SKM-1 treated with dmso at 0.1 percent for 144 hours (cell line): ENCODE measurements at regions not wholly inside any gene's neighbourhood (a gene's known extent, or its start where the extent isn't known, plus 50 kb on each side); places are given as distances from the start of the nearest gene placed in this dataset.

Source experiments
- DNase-seq: peaks from one replicate; lab custom pipeline; 2025; ENCODE audit not compliant: unreplicated experiment; lab: John Stamatoyannopoulos, UW

- no peak for DNase-seq
Observed at GRCh38 chr2:59935005-59935404, 618.4 kb downstream of the BCL11A start.

DNA sequence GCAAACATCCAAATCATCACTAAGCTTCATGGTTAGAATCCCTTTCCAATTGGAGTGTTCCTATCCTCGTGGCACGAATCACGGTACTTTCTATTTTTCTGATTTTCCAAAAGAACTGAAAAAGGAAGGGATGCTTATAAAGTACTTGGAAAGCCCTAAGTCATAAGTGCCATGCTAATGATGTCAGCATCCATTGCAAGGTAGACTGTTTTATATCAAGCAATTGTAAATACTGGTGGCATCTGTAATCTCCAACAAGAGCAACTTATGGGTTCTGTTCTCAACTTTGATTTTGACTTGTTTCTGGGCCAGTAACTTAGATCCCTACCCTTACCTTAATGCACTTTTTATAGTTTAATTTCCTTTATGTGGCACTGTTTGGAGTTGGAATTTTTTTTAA lies 619.5 kb downstream of the BCL11A start:
- DNase-seq = no peak

- DNase-seq = no peak
Observed at GRCh38 chr2:59932341-59932740, 621.1 kb downstream of the BCL11A start.

GRCh38 chr2:59930430-59930829 lies 623.0 kb downstream of the BCL11A start:
- no peak for DNase-seq

GRCh38 chr2:59926731-59927130 lies 626.7 kb downstream of the BCL11A start:
- no peak for DNase-seq

GRCh38 chr2:59925321-59925720 lies 628.1 kb downstream of the BCL11A start:
- no peak for DNase-seq

DNA sequence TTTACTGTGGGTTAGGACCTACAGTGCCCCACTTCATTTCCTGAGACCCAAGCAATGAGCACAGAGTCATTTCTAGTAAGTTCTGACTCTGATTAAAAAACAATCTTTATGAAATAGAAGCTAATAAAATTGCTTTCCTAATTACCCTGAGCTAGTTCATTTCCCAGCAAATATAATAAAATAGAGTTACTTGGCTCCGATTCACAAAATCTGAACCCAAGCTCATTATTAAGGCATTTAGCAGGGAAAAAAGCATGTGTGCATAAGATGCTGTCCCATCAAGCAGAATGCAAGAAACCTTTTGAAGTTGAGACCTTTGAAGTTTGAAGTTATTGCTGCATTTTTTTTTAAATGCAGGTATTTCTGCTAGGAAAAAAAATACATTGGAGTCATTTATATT lies 629.1 kb downstream of the BCL11A start:
- DNase-seq = no peak

GRCh38 chr2:59922450-59922849 lies 631.0 kb downstream of the BCL11A start:
- no peak for DNase-seq

GRCh38 chr2:59921743-59922142 lies 631.7 kb downstream of the BCL11A start:
- no peak for DNase-seq

DNA sequence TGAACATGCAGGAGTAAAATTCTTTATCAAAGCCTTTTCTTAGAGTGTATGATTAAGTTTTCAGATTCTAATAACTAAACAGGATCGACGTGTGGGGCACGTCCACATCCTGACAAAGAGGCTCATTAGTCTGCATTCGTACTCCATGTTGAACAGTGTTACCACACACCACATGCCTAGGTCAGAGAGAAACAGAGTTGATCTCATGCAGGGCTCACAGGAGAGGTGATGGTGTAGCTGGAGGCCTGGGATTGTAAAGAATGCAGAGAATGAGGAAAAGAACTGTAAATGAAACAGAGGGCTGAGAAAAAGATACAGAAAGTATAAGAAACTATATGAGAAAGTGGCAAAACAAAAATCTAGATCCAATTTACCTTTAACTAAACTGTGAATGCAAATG lies 632.5 kb downstream of the BCL11A start:
- no peak for DNase-seq

- DNase-seq = no peak
Observed at GRCh38 chr2:59920307-59920706, 633.1 kb downstream of the BCL11A start.

DNA sequence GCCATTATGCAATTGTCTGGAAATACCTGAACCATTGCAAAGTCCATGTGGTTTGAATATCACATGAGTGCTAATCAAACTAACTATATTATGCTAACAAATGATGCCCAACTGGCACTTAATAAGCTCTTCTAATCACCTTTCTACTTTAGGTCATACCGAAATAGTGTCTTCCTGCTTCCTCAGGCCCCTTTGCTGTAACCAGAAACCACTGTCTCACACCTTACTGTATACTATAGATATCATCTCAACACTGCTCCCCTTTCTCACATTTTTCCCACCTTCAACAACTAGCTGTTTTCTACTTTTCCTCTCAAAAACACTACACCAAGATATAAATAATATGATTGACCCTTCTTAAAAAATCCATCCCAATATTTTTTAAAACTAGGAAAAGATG lies 633.9 kb downstream of the BCL11A start:
- DNase-seq = no peak

GRCh38 chr2:59912042-59912441 lies 641.4 kb downstream of the BCL11A start:
- DNase-seq = no peak

DNA sequence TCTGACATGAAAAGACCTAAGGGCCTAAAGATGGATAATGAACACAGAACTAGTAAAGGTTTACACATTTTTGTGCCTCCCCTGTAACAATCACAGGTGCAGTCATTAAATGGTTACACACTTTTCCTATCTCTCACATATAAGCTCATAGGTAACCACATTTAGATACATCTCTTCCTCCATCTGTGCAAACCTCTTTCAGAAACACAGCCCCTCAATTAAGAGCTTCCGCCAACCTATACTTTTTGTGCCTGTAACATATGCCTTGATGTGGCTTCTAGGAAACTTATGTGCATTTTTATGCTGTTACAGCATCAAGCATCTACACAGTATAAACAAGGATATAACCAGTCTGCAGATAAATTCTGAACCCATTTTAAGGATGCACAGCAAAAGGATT lies 643.3 kb downstream of the BCL11A start:
- no peak for DNase-seq

DNA sequence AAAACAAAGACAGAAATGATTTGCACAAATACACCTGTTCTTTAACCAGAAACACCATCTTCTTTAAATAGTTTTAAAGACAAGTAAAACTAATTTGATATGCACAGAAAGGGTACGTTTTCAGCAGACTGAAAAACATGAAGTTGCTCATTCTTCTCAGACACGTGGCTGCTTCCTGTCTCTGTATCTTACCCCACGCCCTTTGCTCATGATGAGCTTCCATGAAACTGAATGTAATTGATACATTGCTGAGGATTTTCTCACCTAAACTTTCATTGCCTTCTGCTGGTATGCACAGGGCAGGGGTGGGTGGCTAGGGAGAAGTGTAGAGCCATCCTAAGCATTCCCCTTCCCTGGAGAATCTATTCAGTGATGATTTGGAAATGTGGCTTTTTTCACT lies 644.3 kb downstream of the BCL11A start:
- DNase-seq = no peak

GRCh38 chr2:59905731-59906130 lies 647.7 kb downstream of the BCL11A start:
- no peak for DNase-seq

GRCh38 chr2:59903994-59904544 lies 649.4 kb downstream of the BCL11A start:
- no peak for DNase-seq

GRCh38 chr2:59900728-59901452 lies 652.6 kb downstream of the BCL11A start:
- no peak for DNase-seq

DNA sequence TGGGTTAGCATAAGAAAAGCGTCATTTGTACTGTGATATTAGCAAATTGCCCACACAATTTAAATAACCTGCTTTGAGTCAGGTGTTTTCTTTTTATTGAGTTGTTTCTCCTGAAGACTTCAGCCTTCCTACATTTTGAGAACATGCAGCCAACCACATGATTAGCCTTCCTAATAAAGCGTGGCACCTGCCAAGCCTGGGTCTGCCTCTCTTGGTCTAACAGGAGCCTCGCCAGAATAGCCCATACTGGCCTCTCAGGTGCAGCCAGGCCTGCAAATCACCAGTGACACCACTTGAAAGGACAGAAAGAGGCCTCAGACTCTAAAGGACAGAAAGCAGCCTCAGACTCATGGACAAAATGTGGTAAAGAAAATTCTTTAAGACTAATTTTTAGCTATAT lies 653.8 kb downstream of the BCL11A start:
- DNase-seq = no peak

DNA sequence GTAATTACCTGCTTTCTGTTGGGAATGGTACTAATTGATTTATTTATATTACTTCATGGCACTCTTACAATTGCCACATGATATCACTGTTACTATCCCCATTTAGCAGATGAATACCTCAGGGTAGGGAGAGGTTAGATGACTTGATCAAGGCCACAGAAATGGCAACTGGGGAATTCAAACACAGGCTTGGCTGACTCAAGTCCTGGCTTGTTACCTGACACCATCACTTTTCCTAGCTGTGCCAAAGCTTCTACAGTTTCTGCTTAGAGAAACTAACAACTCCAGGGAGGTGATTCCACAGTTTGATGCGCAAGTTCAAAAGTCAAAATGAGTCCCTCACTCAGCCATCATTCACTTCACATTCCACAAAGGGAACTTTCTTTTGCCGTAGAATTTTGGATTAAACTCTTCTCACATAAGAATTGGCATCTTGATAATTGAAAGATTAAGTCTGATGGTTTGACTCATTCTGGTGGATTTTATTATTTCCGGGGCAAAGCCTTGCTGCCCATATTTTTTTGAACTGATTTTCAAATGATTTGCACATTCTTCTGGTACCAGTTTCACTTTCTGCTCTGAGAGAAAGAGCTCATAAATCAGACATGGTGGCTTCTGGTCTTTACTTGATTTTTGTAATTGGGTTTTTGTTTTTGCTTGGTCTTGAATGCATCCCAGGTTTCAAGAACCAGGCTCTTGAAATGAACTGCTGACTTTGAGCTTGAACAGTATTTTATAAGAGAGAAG lies 656.8 kb downstream of the BCL11A start:
- DNase-seq = no peak

- DNase-seq = no peak
Observed at GRCh38 chr2:59893612-59894011, 659.8 kb downstream of the BCL11A start.

DNA sequence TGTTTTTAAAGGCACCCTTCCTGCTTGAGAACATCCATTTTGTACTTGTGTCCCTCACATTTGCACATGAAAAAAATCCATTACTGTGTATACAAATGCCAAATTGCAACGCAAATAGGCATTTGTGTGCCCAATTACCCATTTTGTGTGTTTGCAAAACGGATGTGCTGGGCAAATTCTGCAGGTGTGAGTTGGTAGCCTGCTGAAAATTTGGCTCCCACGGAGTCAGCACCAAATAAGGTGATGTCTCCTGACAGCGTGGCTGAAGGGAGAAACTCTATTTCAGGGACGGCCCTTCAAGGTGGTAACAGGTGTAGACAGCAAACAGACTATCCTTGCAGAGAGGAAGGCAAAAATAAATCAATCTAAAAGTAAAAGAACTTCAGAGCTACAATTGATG lies 661.1 kb downstream of the BCL11A start:
- no peak for DNase-seq
